H1 (cell line): ENCODE measurements at regions not wholly inside any gene's neighbourhood (a gene's known extent, or its start where the extent isn't known, plus 50 kb on each side); places are given as distances from the start of the nearest gene placed in this dataset.

Source experiments
- CBX5 ChIP-seq: fragments of 300-800, 300-1000 bp; sonication (generic); IDR thresholded peaks from 2 replicates; pipeline ENCODE4 v1.7.1; 2016; ENCODE audit warnings: antibody characterized with exemption, low read length, low read depth
- JUND ChIP-seq: IDR thresholded peaks from 2 replicates; pipeline ENCODE4 v1.6.1; 2011; ENCODE audit warnings: mild to moderate bottlenecking, improper control_type of control experiment, low read length
- POLR2AphosphoS5 ChIP-seq: IDR thresholded peaks from 2 replicates; pipeline ENCODE4 v1.6.1; 2011; ENCODE audit warnings: low read depth, low read length

- TF ChIP-seq JUND = no peak
- TF ChIP-seq CBX5 = no peak
- TF ChIP-seq POLR2AphosphoS5 = no peak
Observed at GRCh38 chr4:138675685-138676084, 339.9 kb upstream of the NOCT start (continued).
